HK-2 (cell line): ENCODE measurements at regions not wholly inside any gene's neighbourhood (a gene's known extent, or its start where the extent isn't known, plus 50 kb on each side); places are given as distances from the start of the nearest gene placed in this dataset.
"Not testable (repeated sequence)": the region's sequence is repeated elsewhere in the genome, so short reads cannot be mapped to it uniquely, and the experiment has no call there.

ENCODE experiments used
- DNase-seq: peaks from one replicate; pipeline ENCODE4 v3.0.0-alpha.2; 2018; ENCODE audit not compliant: unreplicated experiment

GRCh38 chr16:22678311-22678710, 135.7 kb upstream of the HS3ST2 start:
- no peak for DNase-seq

- no peak for DNase-seq
These were observed 132.2 kb upstream of the HS3ST2 start for GRCh38 chr16:22681554-22682291.

- no peak for DNase-seq
These were observed 130.7 kb upstream of the HS3ST2 start for GRCh38 chr16:22683258-22683657.

- no peak for DNase-seq
These were observed 130.0 kb upstream of the HS3ST2 start for GRCh38 chr16:22683730-22684573.

- no peak for DNase-seq
These were observed 129.1 kb upstream of the HS3ST2 start for GRCh38 chr16:22684574-22685458.

- DNase-seq = no peak
These were observed 128.5 kb upstream of the HS3ST2 start for GRCh38 chr16:22685459-22685830.

GRCh38 chr16:22687031-22687530, 126.9 kb upstream of the HS3ST2 start:
- DNase-seq = no peak

GRCh38 chr16:22688463-22688862, 125.5 kb upstream of the HS3ST2 start:
- no peak for DNase-seq

GRCh38 chr16:22688930-22689329, 125.0 kb upstream of the HS3ST2 start:
- DNase-seq = no peak

- no peak for DNase-seq
These were observed 122.6 kb upstream of the HS3ST2 start for GRCh38 chr16:22691335-22691734.

GRCh38 chr16:22692034-22692433, 121.9 kb upstream of the HS3ST2 start:
- DNase-seq = no peak

GRCh38 chr16:22692916-22693637, 120.9 kb upstream of the HS3ST2 start:
- no peak for DNase-seq

- DNase-seq = no peak
These were observed 120.2 kb upstream of the HS3ST2 start for GRCh38 chr16:22693638-22694340.

GRCh38 chr16:22694887-22695382, 119.0 kb upstream of the HS3ST2 start:
- no peak for DNase-seq

- not testable (repeated sequence) for DNase-seq
These were observed 118.2 kb upstream of the HS3ST2 start for GRCh38 chr16:22695773-22696172.

GRCh38 chr16:22699356-22699755, 114.6 kb upstream of the HS3ST2 start:
- no peak for DNase-seq

- DNase-seq = no peak
These were observed 108.2 kb upstream of the HS3ST2 start for GRCh38 chr16:22705799-22706198.

- DNase-seq = no peak
These were observed 103.6 kb upstream of the HS3ST2 start for GRCh38 chr16:22710326-22710725.

- DNase-seq = no peak
These were observed 102.1 kb upstream of the HS3ST2 start for GRCh38 chr16:22711847-22712246.

GRCh38 chr16:22712471-22712870, 101.5 kb upstream of the HS3ST2 start:
- DNase-seq = no peak
